T1000 (cell line): ENCODE measurements at regions not wholly inside any gene's neighbourhood (a gene's known extent, or its start where the extent isn't known, plus 50 kb on each side); places are given as distances from the start of the nearest gene placed in this dataset.
"Not testable (repeated sequence)": the region's sequence is repeated elsewhere in the genome, so short reads cannot be mapped to it uniquely, and the experiment has no call there.

ENCODE experiments used
- DNase-seq: peaks from one replicate; lab custom pipeline; 2025; ENCODE audit warnings: mixed read lengths; lab: John Stamatoyannopoulos, UW

GRCh38 chr11:82210011-82210410, 523.7 kb downstream of the FAM181B start:
- DNase-seq, result no peak

GRCh38 chr11:82195283-82195682, 538.4 kb downstream of the FAM181B start:
- no peak for DNase-seq

DNA sequence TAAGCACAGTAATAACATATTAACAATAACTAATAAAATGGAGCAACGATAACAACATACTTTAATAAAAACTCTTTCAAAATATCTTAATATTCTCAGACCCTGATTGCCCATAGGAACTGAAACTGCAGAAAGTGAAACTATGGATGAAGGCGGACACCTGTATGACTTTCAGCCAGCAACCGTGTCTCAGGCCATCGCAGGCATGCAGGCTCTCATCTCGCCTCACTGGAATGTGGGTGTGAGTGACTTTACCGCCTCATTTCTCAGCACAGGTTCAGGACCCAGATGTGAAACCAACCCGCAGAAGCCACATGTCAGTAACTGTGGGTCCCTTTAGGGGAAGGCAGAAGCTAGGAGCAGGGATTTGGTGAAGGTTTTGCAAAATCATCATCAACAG, 539.1 kb downstream of the FAM181B start:
- no peak for DNase-seq

GRCh38 chr11:82191695-82192094, 542.0 kb downstream of the FAM181B start:
- DNase-seq, result no peak

GRCh38 chr11:82185925-82186324, 547.7 kb downstream of the FAM181B start:
- DNase-seq, result no peak

DNA sequence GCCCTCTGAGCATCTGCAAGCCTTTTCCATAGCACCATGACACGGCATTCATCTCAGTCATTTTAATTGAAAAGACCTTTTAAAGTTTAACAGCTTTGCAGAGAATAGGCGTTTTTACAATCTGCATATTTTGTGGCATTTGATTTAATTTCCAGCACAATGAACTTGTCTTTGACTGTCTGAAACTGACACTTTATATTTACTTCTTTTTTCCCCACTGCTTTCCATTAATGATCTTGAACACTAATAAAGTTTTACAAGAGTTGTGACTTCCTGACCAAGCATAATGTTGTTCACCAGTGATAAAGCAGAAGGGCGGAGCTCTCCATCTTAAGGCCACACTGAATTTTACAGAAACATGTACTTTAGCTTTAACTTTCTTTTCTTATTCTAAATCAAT, 548.7 kb downstream of the FAM181B start:
- DNase-seq, result no peak

DNA sequence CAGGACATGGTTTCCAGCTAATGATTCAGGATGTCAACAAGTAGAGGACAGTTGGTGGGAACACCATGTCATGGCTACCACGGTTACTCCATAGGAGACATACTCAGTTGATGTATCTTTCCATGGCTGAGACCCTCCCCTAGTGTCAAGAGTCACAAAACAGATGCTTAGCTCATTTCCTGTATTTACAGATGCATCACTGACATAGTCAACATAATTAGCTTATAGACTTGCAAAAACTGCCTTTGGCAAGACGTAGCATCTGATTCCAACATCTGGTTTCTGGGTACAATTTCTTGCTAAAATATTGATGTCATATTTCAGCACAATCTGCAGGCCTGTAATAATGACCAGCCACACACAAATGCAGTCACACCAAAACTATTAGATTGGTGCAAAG, 550.3 kb downstream of the FAM181B start:
- no peak for DNase-seq

DNA sequence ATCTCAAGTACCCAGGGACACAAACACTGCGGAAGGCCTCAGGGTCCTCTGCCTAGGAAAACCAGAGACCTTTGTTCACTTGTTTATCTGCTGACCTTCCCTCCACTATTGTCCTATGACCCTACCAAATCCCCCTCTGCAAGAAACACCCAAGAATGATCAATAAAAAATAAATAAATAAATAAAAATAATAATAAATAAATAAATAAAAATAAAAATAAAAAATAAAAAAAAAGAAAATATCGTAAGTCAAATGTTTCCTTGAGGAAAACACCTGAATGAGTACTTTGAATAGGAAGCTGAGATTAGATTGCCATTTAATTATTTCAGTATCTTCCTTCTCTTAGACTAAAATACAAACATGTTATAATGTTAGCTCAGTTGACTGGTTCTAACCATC, 551.0 kb downstream of the FAM181B start:
- not testable (repeated sequence) for DNase-seq

GRCh38 chr11:82181796-82182195, 551.9 kb downstream of the FAM181B start:
- DNase-seq, result not testable (repeated sequence)

DNA sequence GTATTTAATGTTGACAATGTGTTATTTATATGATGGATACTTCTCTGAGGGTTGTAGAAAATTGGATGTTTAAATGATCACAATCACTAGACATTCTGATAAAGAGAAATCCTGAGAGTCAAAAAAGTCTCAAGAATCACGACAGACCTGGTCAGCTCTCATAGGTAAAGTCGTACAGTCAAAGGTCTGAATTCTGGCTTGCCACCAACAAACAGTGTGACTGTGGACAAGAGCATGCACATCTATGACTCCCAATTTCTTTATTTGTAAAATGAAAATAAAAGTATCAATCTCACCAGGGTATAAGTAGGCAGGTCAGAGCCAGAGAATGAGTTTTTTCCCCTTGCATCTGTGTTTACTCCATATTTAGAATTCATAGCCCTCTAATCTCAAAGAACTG, 556.7 kb downstream of the FAM181B start:
- no peak for DNase-seq

GRCh38 chr11:82176365-82176764, 557.3 kb downstream of the FAM181B start:
- no peak for DNase-seq

- no peak for DNase-seq
These were observed 559.1 kb downstream of the FAM181B start for GRCh38 chr11:82174610-82175009.

DNA sequence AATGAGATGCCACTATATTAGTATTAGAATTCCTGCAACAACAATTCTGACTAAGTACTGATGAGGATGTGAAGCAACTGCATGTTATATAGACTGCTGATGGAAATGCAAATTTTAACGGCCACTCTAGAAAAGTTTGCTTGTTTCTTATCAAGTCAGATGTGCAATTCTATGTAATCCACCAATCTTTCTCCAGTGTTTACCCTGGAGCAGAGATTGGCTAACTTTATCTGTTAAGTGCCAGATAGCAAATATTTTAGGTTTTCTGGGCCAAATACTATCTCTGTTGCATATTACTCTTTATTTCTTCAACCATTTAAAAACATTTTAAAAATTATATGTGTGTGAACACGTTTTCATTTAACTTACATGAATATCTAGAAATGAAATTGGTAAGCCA, 586.9 kb downstream of the FAM181B start:
- no peak for DNase-seq

DNA sequence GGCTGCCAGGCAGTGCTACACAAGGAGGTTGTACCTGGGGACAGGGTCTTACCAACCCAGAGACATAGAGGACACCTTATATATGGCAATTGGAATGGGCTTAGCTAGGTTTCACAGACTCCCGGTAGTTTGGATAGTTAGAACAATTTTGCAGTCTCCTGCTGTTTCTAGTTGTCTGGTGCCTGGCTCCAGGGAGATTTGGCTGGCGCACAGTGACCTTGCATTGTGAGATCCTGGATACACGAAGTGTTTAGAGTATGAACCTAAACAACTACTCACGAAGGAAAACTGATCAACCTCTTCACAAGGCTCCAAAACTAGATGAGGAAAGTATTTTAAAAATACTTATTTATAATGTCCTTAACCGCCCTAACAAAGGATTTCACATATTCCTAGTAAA, 614.7 kb downstream of the FAM181B start:
- DNase-seq, result no peak

GRCh38 chr11:82117362-82117761, 616.3 kb downstream of the FAM181B start:
- no peak for DNase-seq

- no peak for DNase-seq
These were observed 628.2 kb downstream of the FAM181B start for GRCh38 chr11:82105331-82105998.

GRCh38 chr11:82092904-82093303, 640.8 kb downstream of the FAM181B start:
- no peak for DNase-seq

- DNase-seq, result no peak
These were observed 644.2 kb downstream of the FAM181B start for GRCh38 chr11:82089426-82089825.

DNA sequence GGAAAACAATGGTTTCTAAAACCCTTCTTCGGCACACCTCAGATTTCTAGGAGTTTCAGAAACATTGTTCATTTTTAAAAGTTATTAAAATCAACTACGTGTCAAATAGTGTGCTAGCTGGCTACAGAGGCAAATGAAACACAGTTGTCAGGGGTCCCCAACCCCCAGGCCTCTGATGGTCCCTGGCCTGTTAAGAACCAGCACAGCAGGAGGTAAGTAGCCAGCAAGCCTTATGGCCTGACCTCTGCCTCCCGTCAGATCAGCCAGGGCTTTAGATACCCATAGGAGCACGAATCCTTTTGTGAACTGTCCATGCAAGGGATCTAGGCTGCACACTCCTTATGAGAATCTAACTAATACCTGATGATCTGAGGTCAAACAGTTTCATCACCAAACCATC, 648.2 kb downstream of the FAM181B start:
- DNase-seq, result no peak

- DNase-seq, result no peak
These were observed 650.7 kb downstream of the FAM181B start for GRCh38 chr11:82082976-82083375.

GRCh38 chr11:82080160-82080559, 653.5 kb downstream of the FAM181B start:
- DNase-seq, result no peak

DNA sequence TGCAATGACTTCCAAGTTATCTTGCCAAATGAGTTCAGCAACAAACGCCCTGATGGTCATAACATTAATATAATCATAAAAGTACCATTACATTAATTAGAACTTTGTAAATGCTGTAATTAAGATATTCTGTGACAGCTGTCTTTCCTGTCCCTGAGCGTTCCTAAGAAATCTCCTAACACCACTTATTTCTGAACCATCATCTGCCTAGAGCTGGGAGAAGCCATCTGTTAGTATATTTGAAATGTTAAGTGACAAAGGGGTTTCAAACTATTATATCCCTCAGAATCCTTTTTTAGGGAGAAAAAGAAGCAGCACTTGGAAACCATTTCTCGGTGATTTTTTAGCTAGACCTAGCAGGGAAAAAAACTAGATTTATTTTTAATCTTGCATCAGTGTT, 657.5 kb downstream of the FAM181B start:
- DNase-seq, result no peak

DNA sequence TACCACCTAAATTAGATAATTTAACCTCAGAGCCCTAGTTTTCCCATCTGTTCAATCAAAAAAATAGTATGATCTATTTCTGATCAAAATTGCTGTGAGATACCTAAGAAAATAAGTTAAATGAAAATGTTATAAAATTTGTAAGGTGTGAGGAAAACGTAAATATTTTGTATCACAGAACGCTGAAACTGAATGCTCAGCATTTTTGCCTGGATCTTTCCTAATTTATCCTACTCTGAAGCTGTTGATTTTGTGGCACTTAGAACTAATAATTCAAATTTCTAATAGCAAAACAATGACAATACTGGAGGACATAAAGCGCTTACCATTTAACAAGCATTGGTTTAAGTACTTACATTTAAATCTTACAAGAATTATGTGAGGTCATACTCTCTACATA, 674.2 kb downstream of the FAM181B start:
- DNase-seq, result no peak

- no peak for DNase-seq
These were observed 677.2 kb downstream of the FAM181B start for GRCh38 chr11:82056450-82056849.
